ENCODE measurements at regions not wholly inside any gene's neighbourhood (a gene's known extent, or its start where the extent isn't known, plus 50 kb on each side); places are given as distances from the start of the nearest gene placed in this dataset.

DNA sequence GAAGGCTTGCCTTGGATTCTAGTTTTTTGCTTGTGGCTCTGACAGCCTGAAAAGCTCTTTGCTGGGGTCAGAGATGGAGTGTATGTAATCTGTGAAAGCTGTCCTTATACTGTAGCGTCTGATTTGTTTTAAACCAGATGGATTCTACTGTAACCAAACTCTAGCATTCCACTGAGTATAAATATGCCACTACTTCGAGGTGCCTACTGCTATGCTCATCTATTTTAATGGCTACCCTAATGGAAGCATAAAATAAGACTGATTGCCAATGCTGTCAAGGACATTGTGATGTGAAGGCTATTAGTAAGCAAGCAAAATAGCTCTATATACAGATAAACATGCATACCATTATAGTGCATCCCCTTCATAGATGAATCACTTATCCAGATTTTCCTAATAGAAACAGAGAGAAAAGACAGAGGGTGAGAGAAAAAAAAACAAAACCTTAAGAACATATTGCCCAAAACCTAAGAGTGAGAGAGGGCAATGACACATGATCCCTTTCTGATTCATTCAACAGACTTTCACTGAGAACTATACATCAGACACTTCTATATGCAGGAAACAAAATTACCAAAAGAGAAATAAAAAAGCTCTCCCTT is 1025.8 kb upstream of the LCORL start:
- TF ChIP-seq POLR2A (IDR thresholded peaks at IDR 0.05; ENCODE audit: low read depth, low read length): no peak
- no peak for TF ChIP-seq POLR2AphosphoS5 (IDR thresholded peaks at IDR 0.05; ENCODE audit: low read depth, low read length)
